ENCODE measurements at regions not wholly inside any gene's neighbourhood (a gene's known extent, or its start where the extent isn't known, plus 50 kb on each side); places are given as distances from the start of the nearest gene placed in this dataset.

DNA sequence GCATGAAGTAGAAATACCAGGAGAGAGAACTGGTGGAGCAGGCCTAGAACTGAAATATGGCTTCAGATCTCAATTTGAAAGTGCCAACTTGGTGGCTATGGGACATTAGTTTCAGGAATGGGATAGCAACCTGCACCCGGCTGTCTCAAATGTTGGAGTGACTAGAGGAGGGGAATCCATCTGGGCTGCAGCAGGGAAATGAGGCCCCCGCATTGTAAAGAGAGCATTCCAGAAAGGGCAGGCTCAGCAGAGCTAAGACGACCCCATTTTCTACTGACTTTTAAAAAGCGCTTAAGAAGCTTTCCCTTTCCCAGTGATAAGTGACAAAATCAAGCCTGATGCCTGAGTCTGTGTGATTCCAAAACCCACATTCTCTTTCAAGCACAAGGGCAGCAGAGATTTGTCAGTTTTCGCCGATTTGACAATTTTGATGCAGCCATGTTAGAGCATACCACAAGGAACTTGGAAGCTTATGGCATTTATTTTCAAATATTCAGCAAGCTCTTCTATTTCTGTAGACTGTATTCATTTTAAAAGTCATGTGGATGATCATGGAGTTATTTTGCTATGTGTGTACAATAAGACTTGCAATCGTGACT, 119.8 kb upstream of the ARHGAP28 start:
- no peak for TF ChIP-seq GATA2 (IDR thresholded peaks at IDR 0.05; ENCODE audit: low read depth, low read length)
- TF ChIP-seq GATA3 (IDR thresholded peaks at IDR 0.05; ENCODE audit: low read depth, low read length) = no peak
